ENCODE measurements at regions not wholly inside any gene's neighbourhood (a gene's known extent, or its start where the extent isn't known, plus 50 kb on each side); places are given as distances from the start of the nearest gene placed in this dataset.

- TF ChIP-seq CTCF (conservative IDR thresholded peaks at IDR 0.05 in 1 of 2, IDR thresholded peaks at IDR 0.05 in 1 of 2; ENCODE audit: extremely low read depth in 1 of 2, insufficient read depth in 1 of 2, low read depth in 1 of 2, low read length in 2 of 2) (no peak), EZH2 (IDR thresholded peaks at IDR 0.05; ENCODE audit: borderline replicate concordance, low read length) (no peak)
These were observed 76.7 kb upstream of the CARMIL1 start for GRCh38 chr6:25202504-25202903.
